ENCODE measurements at regions not wholly inside any gene's neighbourhood (a gene's known extent, or its start where the extent isn't known, plus 50 kb on each side); places are given as distances from the start of the nearest gene placed in this dataset.

- peak; percentile 71 for TF ChIP-seq RXRB (CRISPR knock-in tag; IDR thresholded peaks at IDR 0.05; ENCODE audit: borderline replicate concordance)
- no peak for TF ChIP-seq SOX13 (IDR thresholded peaks at IDR 0.05)
- TF ChIP-seq SOX13 (CRISPR knock-in tag; conservative IDR thresholded peaks at IDR 0.05 in 1 of 2, IDR thresholded peaks at IDR 0.05 in 1 of 2) = peak in 1 of 2 experiments; percentile 41; a peak in 1 of 4 replicates
- no peak for TF ChIP-seq ZFP36L2 (CRISPR knock-in tag; IDR thresholded peaks at IDR 0.05)
- TF ChIP-seq HNF4A (CRISPR knock-in tag; IDR thresholded peaks at IDR 0.05) = 0 out of 2 replicates have a peak, but pooled peaks have one; percentile 11
- no peak for TF ChIP-seq KDM3A (CRISPR knock-in tag; IDR thresholded peaks at IDR 0.05; ENCODE audit: low read depth)
- no peak for TF ChIP-seq NFATC3 (CRISPR knock-in tag; IDR thresholded peaks at IDR 0.05)
- no peak for TF ChIP-seq ZNF138 (CRISPR knock-in tag; IDR thresholded peaks at IDR 0.05; ENCODE audit: low read depth)
- TF ChIP-seq HNRNPH1 (optimal IDR thresholded peaks at IDR 0.05; ENCODE audit: low read depth, low read length) = no peak
- no peak for TF ChIP-seq ETV5 (CRISPR knock-in tag; IDR thresholded peaks at IDR 0.05; ENCODE audit: borderline replicate concordance)
- no peak for TF ChIP-seq RBM22 (optimal IDR thresholded peaks at IDR 0.05; ENCODE audit: low read length)
- TF ChIP-seq ZNF704 (CRISPR knock-in tag; IDR thresholded peaks at IDR 0.05; ENCODE audit: borderline replicate concordance) = no peak
- peak; percentile 53 for TF ChIP-seq FOSL2 (CRISPR knock-in tag; IDR thresholded peaks at IDR 0.05)
- peak; percentile 36; the same call in 1 of the 2 replicates for TF ChIP-seq ZBTB7A (CRISPR knock-in tag; IDR thresholded peaks at IDR 0.05)
- TF ChIP-seq AGO2 (optimal IDR thresholded peaks at IDR 0.05; ENCODE audit: low read depth, low read length) = no peak
- TF ChIP-seq FOXP4 (CRISPR knock-in tag; IDR thresholded peaks at IDR 0.05) = peak; percentile 32; the same call in 1 of the 2 replicates
- TF ChIP-seq CHD4 (IDR thresholded peaks at IDR 0.05; ENCODE audit: borderline replicate concordance, low read length) = no peak
- TF ChIP-seq FOXK1 (CRISPR knock-in tag; IDR thresholded peaks at IDR 0.05; ENCODE audit: borderline replicate concordance, low read depth) = peak; percentile 55; the same call in 1 of the 2 replicates
- TF ChIP-seq ZNF292 (CRISPR knock-in tag; IDR thresholded peaks at IDR 0.05; ENCODE audit: borderline replicate concordance, low read depth) = peak; percentile 34; the same call in 1 of the 2 replicates
- TF ChIP-seq ATF4 (CRISPR knock-in tag; IDR thresholded peaks at IDR 0.05) = 0 out of 4 replicates have a peak, but pooled peaks of 1 of the 2 experiments have one; percentile 21
- 0 out of 2 replicates have a peak, but pooled peaks have one; percentile 43 for TF ChIP-seq ZNF564 (CRISPR knock-in tag; IDR thresholded peaks at IDR 0.05)
- peak; percentile 71; the same call in 1 of the 2 replicates for TF ChIP-seq RXRA (CRISPR knock-in tag; IDR thresholded peaks at IDR 0.05)
- no peak for TF ChIP-seq ZNF841 (CRISPR knock-in tag; IDR thresholded peaks at IDR 0.05; ENCODE audit: borderline replicate concordance)
- TF ChIP-seq KDM4B (CRISPR knock-in tag; IDR thresholded peaks at IDR 0.05) = no peak
- 0 out of 2 replicates have a peak, but pooled peaks have one; percentile 21 for TF ChIP-seq ZNF629 (CRISPR knock-in tag; conservative IDR thresholded peaks at IDR 0.05)
- TF ChIP-seq TSC22D2 (CRISPR knock-in tag; IDR thresholded peaks at IDR 0.05; ENCODE audit: borderline replicate concordance) = no peak
Observed at GRCh38 chr16:82331974-82332750, 162.1 kb upstream of the MPHOSPH6 start (continued).
